Right atrium auricular region (tissue), 2 donors: ENCODE measurements at regions not wholly inside any gene's neighbourhood (a gene's known extent, or its start where the extent isn't known, plus 50 kb on each side); places are given as distances from the start of the nearest gene placed in this dataset.

ENCODE experiments used
- DNase-seq: peaks from one replicate; pipeline ENCODE4 v3.0.0-alpha.2; 2019; ENCODE audit warnings: low spot score
- H3K27ac ChIP-seq, 2 donors: fragments of 200-600 bp; sonication (generic); 1 replicate in 1 of 2; 2 replicates in 1 of 2; pipeline ENCODE4 v1.5.1; 2016 to 2019
- H3K27me3 ChIP-seq, 2 donors: fragments of 200-600 bp; sonication (generic); one replicate each; pipeline versions ENCODE4 v1.5.1 to v1.6.0; 2017 to 2019
- H3K36me3 ChIP-seq: fragments of 200-600 bp; sonication (generic); one replicate; pipeline ENCODE4 v1.5.1; 2016
- H3K4me1 ChIP-seq, 2 donors: fragments of 200-600 bp; sonication (generic); one replicate each; pipeline versions ENCODE4 v1.5.1 to v1.6.0; 2017 to 2019
- H3K4me3 ChIP-seq, 2 donors: fragments of 200-600 bp; sonication (generic); 1 replicate in 1 of 2; 2 replicates in 1 of 2; pipeline ENCODE4 v1.5.1; 2017 to 2019; ENCODE audit warnings: mild to moderate bottlenecking in 1 of 2, moderate library complexity in 1 of 2
- H3K9me3 ChIP-seq, 2 donors: fragments of 200-600 bp; sonication (generic); one replicate each; pipeline ENCODE4 v1.5.1; 2019
- TF ChIP-seq, protein P1 (sequence below), 2 donors: fragments of 200-600 bp; sonication (generic); IDR thresholded peaks; one replicate each; pipeline ENCODE4 v1.5.1; 2019; ENCODE audit warnings: antibody characterized with exemption in 2 of 2

GRCh38 chr2:153136216-153136615 is 342.3 kb downstream of the RPRM start:
- Histone ChIP-seq H3K36me3 (no peaks in the 10 kb centered on the region), H3K4me3 (no peak overlapping the region), H3K4me1 (no peaks in the 10 kb centered on the region), H3K27ac (no peak overlapping the region), H3K27me3 (no peaks in the 10 kb centered on the region), H3K9me3 (no peaks in the 10 kb centered on the region)
- DNase-seq = no peak
- TF ChIP-seq, protein P1, sequence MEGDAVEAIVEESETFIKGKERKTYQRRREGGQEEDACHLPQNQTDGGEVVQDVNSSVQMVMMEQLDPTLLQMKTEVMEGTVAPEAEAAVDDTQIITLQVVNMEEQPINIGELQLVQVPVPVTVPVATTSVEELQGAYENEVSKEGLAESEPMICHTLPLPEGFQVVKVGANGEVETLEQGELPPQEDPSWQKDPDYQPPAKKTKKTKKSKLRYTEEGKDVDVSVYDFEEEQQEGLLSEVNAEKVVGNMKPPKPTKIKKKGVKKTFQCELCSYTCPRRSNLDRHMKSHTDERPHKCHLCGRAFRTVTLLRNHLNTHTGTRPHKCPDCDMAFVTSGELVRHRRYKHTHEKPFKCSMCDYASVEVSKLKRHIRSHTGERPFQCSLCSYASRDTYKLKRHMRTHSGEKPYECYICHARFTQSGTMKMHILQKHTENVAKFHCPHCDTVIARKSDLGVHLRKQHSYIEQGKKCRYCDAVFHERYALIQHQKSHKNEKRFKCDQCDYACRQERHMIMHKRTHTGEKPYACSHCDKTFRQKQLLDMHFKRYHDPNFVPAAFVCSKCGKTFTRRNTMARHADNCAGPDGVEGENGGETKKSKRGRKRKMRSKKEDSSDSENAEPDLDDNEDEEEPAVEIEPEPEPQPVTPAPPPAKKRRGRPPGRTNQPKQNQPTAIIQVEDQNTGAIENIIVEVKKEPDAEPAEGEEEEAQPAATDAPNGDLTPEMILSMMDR (IDR thresholded peaks at IDR 0.05) = no peak

DNA sequence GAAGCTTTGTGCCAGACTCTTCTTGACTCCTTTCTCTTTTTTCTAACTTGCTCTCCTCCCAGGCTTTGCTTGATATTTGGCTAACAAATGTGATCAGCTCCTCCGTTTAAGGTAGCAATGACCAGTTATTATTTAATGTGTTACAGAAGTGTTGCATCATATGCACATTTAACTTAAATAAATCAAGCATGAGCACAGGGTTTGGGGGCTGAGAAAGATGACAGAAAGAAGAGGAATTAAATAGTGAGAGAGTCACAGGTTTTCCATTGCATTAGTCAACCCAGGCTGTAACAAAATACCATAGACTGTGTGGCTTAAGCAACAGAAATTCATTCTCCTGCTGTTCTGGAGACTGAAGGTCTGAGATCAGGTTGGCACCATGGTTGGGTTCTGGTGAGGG is 343.8 kb downstream of the RPRM start:
- Histone ChIP-seq H3K9me3 (no peaks in the 10 kb centered on the region), H3K27ac (no peak overlapping the region), H3K27me3 (no peaks in the 10 kb centered on the region), H3K36me3 (no peaks in the 10 kb centered on the region), H3K4me3 (no peak overlapping the region), H3K4me1 (no peaks in the 10 kb centered on the region)
- no peak for DNase-seq
- TF ChIP-seq, protein P1 (IDR thresholded peaks at IDR 0.05) = no peak

GRCh38 chr2:153133716-153134115 is 344.8 kb downstream of the RPRM start:
- Histone ChIP-seq H3K27me3 (no peaks in the 10 kb centered on the region), H3K4me1 (no peaks in the 10 kb centered on the region), H3K36me3 (no peaks in the 10 kb centered on the region), H3K9me3 (no peaks in the 10 kb centered on the region), H3K4me3 (no peak overlapping the region), H3K27ac (no peak overlapping the region)
- no peak for DNase-seq
- TF ChIP-seq, protein P1 (IDR thresholded peaks at IDR 0.05) = no peak

GRCh38 chr2:153132418-153132817 is 346.1 kb downstream of the RPRM start:
- no peaks in the 10 kb centered on the region for H3K4me1 ChIP-seq
- TF ChIP-seq, protein P1 (IDR thresholded peaks at IDR 0.05) = no peak
- no peaks in the 10 kb centered on the region for H3K36me3 ChIP-seq
- H3K27me3 ChIP-seq = no peaks in the 10 kb centered on the region
- H3K27ac ChIP-seq = no peak overlapping the region
- H3K4me3 ChIP-seq = no peak overlapping the region
- no peak for DNase-seq
- H3K9me3 ChIP-seq = no peaks in the 10 kb centered on the region

- DNase-seq = no peak
- TF ChIP-seq, protein P1 (IDR thresholded peaks at IDR 0.05) = no peak
- H3K4me3 ChIP-seq = no peak overlapping the region
- no peak overlapping the region for H3K27ac ChIP-seq
- H3K36me3 ChIP-seq = no peaks in the 10 kb centered on the region
- no peaks in the 10 kb centered on the region for H3K9me3 ChIP-seq
- H3K27me3 ChIP-seq = no peaks in the 10 kb centered on the region
- no peaks in the 10 kb centered on the region for H3K4me1 ChIP-seq
Measured at GRCh38 chr2:153115141-153115540, 363.4 kb downstream of the RPRM start.

DNA sequence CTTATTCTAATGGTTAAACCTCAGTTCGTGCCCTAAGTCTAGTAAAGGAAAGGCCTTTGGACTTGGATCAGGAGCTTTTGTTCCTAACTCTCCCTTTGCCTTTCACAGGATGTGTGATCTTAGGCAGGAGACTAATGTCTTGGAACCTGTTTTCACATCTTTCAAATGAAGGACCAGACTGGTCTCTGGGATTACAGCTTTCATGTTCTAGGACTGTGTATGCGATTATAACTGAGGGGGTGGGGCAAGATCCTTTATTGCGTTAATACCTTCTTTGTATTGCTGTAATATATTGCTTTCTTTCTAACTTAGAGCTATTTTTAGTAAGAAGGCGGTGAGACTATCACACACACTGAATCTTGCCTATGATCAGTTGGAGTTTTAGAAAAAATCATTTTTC is 368.1 kb downstream of the RPRM start:
- Histone ChIP-seq H3K9me3 (no peaks in the 10 kb centered on the region), H3K4me3 (no peak overlapping the region), H3K27me3 (no peaks in the 10 kb centered on the region), H3K27ac (no peak overlapping the region), H3K4me1 (no peaks in the 10 kb centered on the region), H3K36me3 (no peaks in the 10 kb centered on the region)
- TF ChIP-seq, protein P1 (IDR thresholded peaks at IDR 0.05) = no peak
- DNase-seq = no peak
